ENCODE measurements at regions not wholly inside any gene's neighbourhood (a gene's known extent, or its start where the extent isn't known, plus 50 kb on each side); places are given as distances from the start of the nearest gene placed in this dataset.

DNA sequence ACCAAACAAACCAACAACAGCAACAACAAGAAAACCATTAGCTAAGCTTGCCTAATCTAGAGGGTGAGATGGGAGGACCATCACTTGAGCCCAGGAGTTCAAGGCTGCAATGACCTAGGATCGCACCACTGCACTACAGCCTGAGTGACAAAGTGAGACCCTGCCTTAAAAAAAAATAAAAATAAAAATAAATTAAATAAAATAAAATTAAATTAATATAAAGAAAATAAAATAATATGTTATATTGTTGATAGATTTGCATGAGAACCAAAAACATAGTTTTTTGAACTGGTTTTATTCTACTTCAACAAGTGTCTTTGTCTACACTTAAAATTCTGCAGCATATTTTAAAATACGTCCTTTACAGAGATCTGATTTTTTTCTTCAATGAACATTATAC is 2683.1 kb downstream of the ARAP2 start:
- TF ChIP-seq, protein P1, sequence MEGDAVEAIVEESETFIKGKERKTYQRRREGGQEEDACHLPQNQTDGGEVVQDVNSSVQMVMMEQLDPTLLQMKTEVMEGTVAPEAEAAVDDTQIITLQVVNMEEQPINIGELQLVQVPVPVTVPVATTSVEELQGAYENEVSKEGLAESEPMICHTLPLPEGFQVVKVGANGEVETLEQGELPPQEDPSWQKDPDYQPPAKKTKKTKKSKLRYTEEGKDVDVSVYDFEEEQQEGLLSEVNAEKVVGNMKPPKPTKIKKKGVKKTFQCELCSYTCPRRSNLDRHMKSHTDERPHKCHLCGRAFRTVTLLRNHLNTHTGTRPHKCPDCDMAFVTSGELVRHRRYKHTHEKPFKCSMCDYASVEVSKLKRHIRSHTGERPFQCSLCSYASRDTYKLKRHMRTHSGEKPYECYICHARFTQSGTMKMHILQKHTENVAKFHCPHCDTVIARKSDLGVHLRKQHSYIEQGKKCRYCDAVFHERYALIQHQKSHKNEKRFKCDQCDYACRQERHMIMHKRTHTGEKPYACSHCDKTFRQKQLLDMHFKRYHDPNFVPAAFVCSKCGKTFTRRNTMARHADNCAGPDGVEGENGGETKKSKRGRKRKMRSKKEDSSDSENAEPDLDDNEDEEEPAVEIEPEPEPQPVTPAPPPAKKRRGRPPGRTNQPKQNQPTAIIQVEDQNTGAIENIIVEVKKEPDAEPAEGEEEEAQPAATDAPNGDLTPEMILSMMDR (IDR thresholded peaks at IDR 0.05) = no peak
- no peak for TF ChIP-seq POLR2AphosphoS5 (IDR thresholded peaks at IDR 0.05; ENCODE audit: low read depth, low read length)
- TF ChIP-seq, protein P2, sequence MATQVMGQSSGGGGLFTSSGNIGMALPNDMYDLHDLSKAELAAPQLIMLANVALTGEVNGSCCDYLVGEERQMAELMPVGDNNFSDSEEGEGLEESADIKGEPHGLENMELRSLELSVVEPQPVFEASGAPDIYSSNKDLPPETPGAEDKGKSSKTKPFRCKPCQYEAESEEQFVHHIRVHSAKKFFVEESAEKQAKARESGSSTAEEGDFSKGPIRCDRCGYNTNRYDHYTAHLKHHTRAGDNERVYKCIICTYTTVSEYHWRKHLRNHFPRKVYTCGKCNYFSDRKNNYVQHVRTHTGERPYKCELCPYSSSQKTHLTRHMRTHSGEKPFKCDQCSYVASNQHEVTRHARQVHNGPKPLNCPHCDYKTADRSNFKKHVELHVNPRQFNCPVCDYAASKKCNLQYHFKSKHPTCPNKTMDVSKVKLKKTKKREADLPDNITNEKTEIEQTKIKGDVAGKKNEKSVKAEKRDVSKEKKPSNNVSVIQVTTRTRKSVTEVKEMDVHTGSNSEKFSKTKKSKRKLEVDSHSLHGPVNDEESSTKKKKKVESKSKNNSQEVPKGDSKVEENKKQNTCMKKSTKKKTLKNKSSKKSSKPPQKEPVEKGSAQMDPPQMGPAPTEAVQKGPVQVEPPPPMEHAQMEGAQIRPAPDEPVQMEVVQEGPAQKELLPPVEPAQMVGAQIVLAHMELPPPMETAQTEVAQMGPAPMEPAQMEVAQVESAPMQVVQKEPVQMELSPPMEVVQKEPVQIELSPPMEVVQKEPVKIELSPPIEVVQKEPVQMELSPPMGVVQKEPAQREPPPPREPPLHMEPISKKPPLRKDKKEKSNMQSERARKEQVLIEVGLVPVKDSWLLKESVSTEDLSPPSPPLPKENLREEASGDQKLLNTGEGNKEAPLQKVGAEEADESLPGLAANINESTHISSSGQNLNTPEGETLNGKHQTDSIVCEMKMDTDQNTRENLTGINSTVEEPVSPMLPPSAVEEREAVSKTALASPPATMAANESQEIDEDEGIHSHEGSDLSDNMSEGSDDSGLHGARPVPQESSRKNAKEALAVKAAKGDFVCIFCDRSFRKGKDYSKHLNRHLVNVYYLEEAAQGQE (IDR thresholded peaks at IDR 0.05; ENCODE audit: insufficient read depth in 1 of 2, low read depth in 2 of 2, low read length in 1 of 2) = no peak

Measured in Panc1 (cell line).